Frontal cortex (tissue), 3 donors: ENCODE measurements at regions not wholly inside any gene's neighbourhood (a gene's known extent, or its start where the extent isn't known, plus 50 kb on each side); places are given as distances from the start of the nearest gene placed in this dataset.

Experiments used
- DNase-seq, 2 donors: peaks; one replicate each; pipeline ENCODE4 v3.0.0; 2012; ENCODE audit warnings: low spot score in 2 of 2
- FAIRE-seq: peaks from 2 replicates; lab custom pipeline; 2012; peaks lifted over from hg19 to GRCh38; lab: Jason Lieb, UNC
- donor health status: control.
- donor health status: control.
- donor health status: control.

DNA sequence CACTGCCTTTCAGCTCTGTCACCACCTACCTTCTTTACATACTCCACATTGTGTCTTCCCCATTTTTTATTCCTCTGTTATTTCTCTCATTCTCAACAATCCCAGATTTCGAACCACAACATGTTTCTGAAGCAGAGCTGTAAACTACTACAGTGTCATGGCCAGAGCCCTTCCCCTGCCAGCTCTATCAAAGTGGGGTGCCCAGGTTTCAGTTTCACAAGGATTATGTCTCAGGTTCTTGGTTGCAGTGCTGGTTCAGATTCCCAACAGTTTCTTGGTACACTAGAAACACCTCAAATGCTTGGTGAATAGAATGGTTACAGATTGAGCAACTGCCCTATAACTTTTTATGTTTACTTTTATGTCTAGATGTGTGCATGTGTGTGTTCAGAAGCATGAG, 172.7 kb upstream of the MTNR1B start:
- DNase-seq (no peak), FAIRE-seq (no peak)

DNA sequence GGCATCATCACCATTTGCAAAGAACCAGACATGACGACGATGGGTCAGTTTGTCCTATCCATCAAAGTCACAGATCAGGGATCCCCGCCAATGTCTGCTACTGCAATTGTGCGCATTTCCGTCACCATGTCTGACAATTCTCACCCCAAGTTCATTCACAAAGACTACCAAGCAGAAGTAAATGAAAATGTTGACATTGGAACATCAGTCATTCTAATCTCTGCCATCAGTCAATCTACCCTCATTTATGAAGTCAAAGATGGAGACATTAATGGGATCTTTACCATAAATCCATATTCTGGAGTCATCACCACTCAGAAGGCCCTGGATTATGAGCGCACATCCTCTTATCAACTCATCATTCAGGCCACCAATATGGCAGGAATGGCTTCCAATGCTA, 171.6 kb upstream of the MTNR1B start:
- FAIRE-seq, result no peak

DNA sequence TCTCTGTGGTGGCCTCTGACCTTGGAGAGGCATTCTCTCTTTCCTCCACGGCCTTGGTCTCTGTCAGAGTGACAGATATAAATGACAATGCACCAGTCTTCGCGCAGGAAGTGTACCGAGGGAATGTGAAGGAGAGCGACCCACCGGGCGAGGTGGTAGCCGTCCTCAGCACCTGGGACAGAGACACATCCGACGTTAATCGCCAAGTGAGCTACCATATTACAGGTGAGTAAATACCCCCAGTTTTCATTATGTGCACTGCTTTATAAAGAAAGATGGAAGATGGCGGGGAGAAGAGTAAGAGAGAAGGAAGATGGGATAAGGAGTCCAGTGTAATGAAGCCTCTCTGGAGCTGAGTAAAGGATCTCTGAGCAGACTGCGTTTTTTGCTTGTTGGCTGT, 167.8 kb upstream of the MTNR1B start:
- FAIRE-seq (no peak), DNase-seq (no peak)

More for the DNA sequence above, 171.6 kb upstream of the MTNR1B start:
- DNase-seq, result no peak

DNA sequence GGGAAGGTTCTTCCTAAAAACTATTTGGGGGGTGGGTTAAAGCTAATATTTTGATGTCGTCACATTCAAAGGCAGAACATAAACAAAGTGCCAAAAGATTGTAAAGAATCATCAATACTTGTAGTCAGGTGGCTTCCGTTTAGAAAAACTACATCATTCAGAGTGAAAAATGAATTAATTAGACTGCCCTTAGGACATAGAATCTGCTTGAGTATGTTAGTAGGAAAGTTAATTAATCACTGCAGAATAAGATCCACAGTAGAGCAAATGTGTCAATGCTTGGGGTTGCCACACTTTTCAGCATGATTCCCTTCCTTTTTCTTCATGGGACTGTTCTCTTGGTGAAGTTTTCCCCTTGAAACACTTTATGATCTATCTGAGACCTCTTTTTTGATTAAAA, 166.8 kb upstream of the MTNR1B start:
- DNase-seq, result no peak
- no peak for FAIRE-seq

DNA sequence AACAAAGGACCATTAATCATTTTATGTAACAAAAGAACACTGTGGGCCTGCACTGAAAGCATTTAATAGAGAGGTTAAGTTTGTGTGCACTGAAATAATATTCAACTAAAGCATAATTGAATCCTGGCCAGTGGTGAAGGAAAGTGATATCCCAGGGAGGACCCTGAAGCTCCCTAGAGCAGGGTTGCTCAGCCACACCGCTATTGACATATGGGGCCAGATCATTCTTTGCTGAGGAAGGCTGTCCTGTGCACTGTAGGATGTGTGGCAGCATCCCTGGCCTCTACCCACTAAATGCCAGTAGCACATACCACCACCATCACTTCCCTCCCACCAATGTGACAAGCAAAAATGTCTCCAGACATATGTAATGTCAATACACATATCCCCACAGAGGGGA, 166.1 kb upstream of the MTNR1B start:
- FAIRE-seq (no peak), DNase-seq (no peak)

DNA sequence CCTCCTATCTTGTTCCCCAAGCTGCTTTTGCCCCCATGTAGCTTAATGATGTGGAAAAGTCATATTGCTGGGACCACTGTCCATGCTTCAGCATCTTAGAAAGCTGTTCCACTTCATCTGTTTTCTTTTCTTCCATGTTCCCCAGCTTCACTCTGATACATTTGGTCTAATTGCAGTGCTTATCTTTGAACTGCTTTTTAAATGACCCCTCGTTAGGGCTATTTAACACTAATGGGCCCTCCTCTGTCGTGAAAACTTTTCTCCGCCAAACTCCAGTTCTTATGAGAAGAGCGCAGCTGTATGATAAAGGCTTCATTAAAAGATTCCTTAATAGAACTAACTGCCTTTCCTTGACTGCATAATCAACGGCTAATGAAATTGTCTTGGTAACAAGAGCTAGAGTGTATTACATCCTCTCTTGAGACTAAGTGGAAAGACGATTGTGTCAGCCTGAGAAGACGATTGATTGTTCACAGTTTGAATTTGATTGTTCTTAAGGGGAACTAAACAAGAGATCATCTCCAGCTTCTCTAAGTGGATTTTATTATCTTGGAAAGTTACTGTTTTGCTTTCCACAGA, 165.0 kb upstream of the MTNR1B start:
- no peak for DNase-seq
- no peak for FAIRE-seq

DNA sequence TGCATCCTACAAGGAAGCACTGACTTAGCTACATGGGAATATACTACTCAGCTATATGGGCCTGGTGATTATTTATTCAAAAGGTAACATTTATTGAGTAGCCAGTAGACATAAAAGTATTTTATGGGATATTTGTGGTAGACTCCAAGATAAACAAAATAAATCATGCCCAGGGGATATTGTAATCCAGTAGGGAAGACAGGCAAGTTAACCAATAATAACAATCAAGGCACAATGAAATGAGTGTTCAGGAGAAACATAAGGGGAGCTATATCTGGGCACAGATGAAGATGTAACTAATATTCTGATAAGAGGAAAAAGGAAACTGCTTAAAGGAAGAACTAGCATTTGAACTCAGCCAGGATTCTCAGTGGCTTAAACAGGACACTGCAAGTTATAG, 161.4 kb upstream of the MTNR1B start:
- DNase-seq, result no peak
- no peak for FAIRE-seq

DNA sequence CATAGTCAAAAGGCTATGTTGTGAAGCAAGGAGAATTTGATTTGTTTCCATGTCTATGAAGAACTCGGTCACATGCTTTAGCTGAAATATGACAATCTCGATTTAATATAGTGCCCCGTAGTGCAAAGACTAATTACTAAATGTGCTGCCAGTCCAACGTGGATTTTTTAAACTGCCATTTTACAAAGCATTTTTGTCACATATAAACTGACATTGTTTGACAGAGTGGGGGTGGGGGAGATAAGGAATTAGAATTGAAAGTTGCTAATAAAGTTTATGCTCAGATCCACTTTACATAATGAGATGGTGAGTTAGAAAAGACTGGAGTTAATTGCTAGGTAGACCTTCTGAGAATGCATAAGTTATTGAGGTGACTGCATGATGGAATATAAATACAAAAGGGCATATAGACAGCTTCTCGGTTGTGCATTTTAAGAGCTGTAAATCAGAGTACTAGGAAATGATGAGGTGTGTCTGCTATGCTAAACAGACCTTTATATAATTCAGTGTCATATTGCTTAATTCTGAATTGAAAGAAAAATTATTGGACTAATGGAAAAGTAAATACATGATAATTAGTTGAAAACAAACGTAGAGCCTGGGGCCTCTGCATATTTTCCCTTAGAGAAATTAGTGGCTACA, 158.9 kb upstream of the MTNR1B start:
- no peak for FAIRE-seq
- no peak for DNase-seq

DNA sequence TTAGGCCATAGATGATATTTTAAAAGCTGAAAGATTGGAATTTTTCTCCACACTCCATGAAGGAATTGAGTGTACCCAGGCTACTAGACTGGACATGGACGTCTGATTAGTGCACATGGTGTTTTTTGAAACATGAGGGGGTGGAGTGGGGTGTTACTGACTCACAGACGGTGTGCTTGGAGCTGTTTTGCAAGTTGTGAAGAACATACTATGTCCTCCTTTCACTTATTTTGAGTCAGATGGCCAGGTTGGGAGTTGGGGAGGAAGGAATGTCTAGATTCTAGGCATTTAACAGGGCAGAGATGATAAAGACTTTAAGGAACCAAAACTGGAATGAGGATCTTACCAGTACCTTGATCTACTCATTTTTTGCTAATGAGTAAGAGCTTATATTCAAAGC, 158.1 kb upstream of the MTNR1B start:
- FAIRE-seq (no peak), DNase-seq (no peak)

DNA sequence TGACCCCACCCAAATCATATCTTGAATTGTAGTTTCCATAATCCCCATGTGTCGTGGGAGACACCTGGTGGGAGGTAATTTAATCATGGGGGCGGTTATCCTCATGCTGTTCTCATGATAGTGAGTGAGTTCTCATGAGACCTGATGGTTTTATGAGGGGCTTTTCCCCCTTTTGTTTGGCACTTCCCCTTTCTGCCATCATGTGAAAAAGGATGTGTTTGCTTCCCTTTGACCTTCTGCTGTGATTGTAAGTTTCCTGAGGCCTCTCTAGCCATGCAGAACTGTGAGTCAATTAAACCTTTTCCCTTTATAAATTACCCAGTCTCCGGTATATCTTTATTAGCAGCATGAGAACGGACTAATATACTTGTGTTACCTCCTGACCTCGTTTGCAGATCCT, 156.6 kb upstream of the MTNR1B start:
- FAIRE-seq (no peak), DNase-seq (no peak)

DNA sequence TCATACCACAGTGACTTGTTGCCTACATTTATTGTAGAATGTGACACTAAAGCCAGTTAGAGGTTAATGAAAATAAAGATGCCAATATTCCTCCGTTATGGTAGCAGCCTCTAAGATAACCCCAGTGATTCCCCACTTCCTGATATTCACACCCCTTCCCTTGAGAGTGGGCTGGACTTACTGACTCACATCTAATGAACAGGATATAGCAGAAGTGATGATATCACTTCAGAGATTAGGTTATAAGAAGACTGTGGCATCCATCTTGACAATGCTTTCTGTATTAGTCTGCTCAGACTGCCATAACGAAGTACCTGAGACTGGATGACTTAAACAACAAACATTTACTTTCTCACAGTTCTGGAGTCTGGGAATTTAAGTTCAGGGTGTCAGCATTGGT, 149.6 kb upstream of the MTNR1B start:
- FAIRE-seq (no peak), DNase-seq (no peak)

DNA sequence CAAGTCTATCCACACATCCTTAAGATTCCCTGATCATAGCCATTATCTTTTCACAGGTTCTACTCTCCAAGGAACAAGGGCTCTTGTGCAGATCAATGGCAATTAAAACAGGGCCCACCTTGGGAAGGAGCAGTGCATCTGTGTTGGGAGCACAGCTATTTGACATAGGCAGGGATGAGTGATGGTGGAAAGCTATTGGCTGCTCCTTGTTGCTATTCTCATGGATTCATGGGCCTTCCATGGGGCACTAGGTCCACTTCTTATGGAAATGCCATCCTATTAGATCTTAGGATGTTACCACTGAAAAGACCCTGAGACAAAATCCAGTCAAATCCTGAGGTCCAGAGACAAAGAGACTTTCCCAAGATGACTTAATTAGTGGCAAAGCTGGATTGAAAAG, 148.6 kb upstream of the MTNR1B start:
- FAIRE-seq (no peak), DNase-seq (no peak)

DNA sequence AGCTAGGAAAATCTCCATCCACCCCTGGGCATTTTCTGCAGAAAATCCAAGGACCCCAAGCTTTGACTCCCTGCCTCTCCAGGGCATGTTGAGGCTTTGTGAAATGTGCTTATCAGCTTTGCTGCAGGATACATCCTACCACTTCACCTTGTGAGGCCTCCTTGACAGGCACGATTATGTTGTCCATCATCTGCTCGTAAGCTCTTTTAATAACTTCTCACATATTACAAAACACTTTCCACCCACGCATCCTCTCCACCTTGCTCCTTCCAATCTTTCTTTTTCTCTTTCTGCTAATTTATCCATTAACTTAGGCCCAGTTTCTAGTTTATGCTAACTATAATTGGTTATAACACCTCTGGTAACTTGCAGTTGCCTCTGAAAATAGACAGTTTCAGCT, 147.0 kb upstream of the MTNR1B start:
- FAIRE-seq (no peak), DNase-seq (no peak)

DNA sequence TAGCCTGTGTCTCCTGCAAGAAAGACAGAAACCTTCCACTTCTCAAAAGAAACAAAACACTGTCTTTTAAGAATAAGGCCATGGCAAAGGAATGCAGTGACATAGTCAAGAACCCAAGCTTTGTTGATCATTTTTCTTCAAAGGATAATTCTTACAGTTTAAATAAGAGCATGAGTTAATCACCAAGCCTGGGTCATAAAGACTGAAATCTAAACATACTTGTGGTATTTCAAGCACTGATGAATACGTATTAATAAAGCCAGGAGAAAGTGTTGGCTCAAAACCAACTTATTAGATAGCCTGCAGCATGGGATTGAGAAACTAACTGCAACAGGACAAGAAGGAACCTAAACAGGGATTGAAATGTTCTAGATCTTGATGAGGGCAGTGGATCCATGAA, 143.3 kb upstream of the MTNR1B start:
- DNase-seq, result no peak
- FAIRE-seq, result no peak

DNA sequence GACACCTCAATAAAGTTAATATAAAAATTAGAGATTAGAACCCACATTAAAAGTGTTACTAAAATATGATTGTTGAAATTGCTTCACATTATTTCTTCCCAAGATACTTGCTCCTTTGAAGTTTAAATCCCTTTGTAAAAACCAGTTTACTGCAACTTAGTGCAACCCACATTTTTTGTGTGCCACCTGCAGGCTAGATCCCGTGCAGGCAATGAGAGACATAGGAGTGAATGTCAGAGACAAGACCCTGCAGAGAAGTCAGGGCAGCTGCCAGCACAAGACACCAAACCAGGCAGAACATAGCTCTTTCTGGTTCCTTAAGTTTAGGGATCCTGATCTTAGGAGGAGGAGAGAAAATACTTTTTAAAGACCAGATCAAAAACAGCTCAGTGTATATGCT, 142.8 kb upstream of the MTNR1B start:
- FAIRE-seq (no peak), DNase-seq (no peak)

DNA sequence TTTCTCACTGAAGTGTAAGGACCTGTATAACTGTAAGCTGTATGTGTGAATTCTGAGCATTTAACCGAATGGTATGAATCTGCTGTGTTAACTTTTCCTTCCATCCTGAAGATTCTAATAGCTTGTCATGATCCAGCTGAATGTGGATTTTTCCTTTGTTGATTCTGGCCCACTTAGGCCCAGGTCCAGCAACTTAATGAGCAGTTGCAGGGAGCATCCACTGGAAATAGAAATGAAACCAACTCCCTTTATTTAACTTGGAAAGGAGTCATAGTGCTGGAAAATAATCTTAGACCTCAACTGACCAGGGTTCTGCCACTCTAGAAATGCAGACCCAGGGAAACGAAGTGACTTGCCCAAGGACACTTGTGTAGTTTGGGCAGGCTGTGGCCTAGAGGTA, 142.3 kb upstream of the MTNR1B start:
- DNase-seq, result no peak
- FAIRE-seq, result no peak

DNA sequence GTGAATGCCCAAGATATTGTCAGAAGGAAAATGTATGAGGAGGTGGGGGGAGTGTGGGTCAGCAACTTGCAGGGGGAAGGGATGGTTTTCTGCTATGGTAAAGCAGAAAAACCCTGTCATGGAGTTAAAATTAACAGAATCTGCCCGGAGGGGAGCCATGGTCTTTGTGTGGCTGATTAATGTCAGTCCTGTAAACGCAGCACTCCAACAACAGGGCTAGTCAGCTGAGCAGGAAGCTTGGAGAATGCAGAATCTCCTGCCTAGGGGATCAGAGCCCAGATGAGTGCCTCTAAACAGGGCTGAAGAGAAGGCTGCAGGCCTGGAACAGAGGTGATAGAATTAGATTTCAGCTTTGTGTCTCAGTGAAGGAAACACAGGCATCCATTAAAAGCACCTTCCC, 140.9 kb upstream of the MTNR1B start:
- FAIRE-seq (no peak), DNase-seq (no peak)

DNA sequence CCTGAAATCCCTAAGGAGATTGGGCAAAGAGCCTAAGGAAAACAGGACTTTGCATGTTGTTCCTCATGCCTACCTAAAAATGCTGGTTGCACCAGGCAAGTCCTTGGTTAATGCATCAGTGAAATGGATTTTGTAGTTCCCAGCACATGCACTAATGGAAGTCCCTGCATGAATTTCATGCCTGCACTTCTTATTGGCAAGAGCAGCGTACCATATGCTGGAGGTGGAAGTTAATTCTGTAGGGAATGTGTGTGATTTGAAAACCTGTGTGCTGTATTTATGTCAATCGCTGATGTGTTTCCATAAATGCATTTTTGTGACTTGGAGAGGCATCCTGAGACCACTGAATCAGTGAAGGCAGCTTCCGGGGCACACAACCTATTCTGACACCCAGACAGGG, 140.3 kb upstream of the MTNR1B start:
- DNase-seq, result no peak
- FAIRE-seq, result no peak

DNA sequence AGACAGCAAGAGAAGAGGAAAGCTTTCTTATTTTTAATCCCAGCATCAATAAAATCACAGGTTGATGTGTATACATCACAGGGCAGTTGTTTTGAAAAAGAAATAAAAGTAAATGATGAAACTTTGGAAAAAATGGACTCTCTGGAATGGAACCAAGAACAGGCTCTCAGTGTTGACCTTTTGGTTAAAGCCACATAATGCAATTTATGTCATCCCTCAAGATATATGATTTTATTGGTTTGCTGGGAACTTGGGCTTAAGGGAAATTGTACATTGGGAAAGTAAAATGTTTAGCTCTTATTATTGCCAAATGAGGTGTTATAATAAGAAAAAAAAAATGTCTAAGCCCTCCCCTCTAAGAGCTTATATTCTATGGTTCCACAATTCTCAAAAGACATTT, 139.8 kb upstream of the MTNR1B start:
- FAIRE-seq (no peak), DNase-seq (no peak)

DNA sequence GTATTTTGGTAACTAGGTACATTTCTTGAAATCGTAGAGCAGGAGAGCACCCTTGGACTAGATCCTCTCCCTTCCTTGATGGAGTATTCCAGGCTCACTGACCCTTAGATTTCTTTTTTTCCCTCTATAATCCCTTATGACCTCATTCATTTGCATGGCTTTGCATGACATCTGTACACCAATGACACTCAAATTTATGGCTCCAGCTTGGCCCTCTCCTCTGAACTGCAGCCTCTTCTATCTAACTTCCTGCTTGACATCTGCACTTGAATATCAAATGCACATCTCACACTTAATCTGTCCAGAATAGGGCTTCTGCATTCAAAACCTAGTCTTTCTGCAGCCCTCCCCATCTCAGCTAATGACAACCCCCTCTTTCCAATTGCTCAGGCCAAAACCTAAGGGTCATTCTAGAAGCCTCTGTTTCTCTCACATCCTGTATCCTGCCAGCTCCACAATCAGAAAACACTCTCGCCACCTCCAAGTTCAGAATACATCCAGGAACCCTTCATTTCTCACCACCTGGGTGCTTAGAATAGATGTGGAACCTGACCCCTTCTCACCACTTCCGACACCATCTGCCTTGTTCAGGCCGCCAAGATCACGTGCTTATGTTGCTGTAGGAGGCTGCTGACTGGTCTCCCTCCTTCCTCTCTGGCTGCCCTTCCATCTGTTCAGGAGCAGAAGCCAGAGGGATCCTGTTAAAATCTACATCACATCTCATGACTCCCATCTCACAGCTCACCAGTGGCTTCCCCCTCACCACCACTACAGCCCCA, 138.9 kb upstream of the MTNR1B start:
- FAIRE-seq, result no peak
- no peak for DNase-seq

DNA sequence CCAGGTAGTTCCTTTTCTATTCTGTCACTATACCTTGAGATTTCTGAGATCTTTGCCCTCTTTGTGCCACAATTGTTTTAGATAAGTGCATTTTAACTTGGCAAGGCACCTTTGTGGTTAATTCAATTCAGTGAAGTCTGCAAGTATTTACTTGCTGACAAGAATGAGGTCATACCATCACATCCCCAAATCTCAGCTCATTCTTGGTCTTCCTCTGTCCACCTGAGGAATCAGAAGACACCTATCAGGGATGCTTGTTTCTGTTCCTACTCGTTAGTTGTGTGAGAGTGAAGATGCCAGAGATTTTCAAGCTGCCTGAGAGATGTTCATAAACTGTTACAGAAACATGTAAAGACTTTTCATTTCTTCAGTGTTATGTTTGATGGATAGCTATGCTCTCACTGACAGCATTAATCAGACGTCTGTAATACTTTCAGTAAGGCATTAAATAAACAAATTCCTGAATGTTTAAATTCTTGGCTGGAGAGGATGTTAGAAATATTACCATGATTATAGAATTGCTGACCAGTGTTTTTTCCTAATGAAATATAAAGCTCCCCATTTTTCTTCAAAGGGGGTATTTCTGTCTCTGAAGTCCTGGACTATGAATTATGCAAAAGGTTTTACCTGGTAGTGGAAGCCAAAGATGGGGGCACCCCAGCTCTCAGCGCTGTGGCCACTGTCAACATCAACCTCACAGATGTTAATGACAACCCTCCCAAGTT, 135.0 kb upstream of the MTNR1B start:
- DNase-seq (no peak), FAIRE-seq (no peak)
